GM20000 (cell line): ENCODE measurements at regions not wholly inside any gene's neighbourhood (a gene's known extent, or its start where the extent isn't known, plus 50 kb on each side); places are given as distances from the start of the nearest gene placed in this dataset.
"Not testable (repeated sequence)": the region's sequence is repeated elsewhere in the genome, so short reads cannot be mapped to it uniquely, and the experiment has no call there.

ENCODE experiments used
- DNase-seq: peaks from one replicate; pipeline ENCODE4 v3.0.0; 2012; ENCODE audit warnings: low spot score
- TF ChIP-seq, protein P1 (sequence below): IDR thresholded peaks from 2 replicates; pipeline ENCODE4 v1.5.1; 2012; ENCODE audit warnings: mild to moderate bottlenecking, control low read depth; ENCODE audit errors: extremely low read depth, missing control alignments

DNA sequence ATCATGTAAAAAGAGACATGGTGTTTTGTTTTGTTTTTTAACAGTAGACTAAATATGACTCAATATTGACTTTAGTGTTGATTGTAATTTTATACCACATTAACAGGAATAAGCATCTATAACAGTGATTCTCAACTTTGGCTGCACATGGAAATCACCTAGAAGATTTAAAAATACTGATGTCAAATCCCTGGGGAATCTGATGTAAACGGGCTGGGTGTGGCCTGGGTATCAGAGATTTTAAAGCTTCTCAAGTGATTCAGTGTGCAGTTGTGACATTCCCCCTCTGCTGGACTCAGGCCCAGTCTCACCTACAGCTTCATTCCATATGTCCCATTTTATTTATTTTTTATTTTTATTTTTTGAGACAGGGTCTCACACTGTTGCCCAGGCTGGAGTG lies 82.8 kb upstream of the ATP8B1 start:
- no peak for DNase-seq

DNA sequence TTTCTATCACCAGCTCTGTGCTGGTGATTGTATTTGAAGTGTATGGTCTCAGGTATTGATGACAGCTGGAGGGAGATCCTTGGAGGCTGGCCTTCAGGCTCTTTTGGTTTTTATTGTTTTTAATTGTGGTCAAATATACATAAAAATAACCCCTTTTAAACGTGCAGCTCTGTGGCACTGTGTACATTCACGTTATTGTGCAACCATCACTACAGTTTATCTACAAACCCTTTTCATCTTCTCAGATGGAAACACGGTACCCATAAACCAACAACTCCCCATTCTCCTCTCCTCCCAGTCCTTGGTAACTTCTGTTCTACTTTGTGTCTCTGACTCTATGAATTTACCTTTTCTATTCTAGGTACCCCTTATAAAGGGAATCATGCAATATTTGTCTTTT lies 79.3 kb upstream of the ATP8B1 start:
- TF ChIP-seq, protein P1, sequence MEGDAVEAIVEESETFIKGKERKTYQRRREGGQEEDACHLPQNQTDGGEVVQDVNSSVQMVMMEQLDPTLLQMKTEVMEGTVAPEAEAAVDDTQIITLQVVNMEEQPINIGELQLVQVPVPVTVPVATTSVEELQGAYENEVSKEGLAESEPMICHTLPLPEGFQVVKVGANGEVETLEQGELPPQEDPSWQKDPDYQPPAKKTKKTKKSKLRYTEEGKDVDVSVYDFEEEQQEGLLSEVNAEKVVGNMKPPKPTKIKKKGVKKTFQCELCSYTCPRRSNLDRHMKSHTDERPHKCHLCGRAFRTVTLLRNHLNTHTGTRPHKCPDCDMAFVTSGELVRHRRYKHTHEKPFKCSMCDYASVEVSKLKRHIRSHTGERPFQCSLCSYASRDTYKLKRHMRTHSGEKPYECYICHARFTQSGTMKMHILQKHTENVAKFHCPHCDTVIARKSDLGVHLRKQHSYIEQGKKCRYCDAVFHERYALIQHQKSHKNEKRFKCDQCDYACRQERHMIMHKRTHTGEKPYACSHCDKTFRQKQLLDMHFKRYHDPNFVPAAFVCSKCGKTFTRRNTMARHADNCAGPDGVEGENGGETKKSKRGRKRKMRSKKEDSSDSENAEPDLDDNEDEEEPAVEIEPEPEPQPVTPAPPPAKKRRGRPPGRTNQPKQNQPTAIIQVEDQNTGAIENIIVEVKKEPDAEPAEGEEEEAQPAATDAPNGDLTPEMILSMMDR = no peak
- DNase-seq = no peak

More for the DNA sequence above, 82.8 kb upstream of the ATP8B1 start:
- TF ChIP-seq, protein P1 = no peak

DNA sequence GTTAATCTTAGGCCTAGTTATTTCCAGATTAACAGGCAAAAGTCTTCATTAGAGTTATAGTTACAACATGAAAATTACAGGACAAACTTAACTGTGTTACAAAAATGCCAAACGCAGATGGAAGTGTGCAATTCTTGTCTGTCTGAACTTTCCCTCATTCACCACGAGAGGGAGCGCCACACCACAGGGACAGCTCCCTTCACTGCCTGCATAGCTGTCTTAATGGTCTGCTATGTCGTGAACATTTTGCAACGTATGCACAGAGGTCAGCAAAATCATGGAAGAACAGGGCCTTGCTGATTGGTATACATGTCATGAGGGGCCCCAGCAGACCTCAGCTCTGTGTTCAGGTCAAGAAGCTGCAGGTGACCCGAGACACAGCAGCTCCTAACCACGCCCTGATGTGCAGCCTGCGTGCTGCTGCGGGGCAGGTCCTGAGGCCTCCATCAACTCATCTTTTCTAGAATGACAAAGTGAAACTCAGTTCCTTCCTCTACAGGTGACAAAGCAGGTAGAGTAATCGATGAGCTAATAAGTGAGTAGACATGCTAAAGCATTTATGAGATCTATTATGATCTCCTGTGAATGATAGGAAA lies 78.8 kb upstream of the ATP8B1 start:
- peak; percentile 67 for DNase-seq
- TF ChIP-seq, protein P1 = peak; percentile 81

DNA sequence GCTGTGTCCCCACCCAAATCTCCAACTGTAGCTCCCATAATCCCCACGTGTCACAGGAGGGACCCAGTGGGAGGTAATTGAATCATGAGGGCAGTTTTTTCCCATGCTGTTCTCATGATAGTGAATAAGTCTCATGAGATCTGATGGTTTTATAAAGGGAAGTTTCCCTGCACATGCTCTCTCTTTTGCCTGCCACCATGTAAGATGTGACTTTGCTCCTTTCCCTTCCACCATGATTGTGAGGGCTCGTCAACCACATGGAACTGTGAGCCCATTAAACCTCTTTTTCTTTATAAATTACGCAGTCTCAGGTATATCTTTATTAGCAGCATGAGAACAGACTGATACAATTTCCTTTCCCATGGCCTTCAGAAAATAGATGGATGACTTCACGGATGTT lies 76.8 kb upstream of the ATP8B1 start:
- not testable (repeated sequence) for DNase-seq

DNA sequence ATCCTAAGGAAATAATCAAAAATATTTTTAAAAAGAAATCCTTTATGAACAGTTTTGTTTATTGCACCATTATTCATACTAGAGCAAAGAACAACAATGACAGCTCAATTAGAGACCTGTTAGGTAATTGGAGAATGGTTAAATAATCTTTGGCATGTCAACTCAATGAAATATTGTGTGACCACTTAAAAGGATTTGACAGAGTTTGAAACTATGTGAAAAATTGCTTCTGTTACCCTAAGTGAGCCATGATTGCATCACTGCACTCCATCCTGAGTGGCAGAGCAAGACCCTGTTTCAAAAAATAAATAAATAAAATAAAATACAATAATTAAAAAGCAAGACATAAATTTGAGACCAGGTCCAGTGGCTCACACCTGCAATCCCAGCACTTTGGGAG lies 66.1 kb upstream of the ATP8B1 start:
- DNase-seq = no peak
- TF ChIP-seq, protein P1 = no peak

- DNase-seq = no peak
- TF ChIP-seq, protein P1 = no peak
Observed at GRCh38 chr18:57866355-57866754, 63.2 kb upstream of the ATP8B1 start.

DNA sequence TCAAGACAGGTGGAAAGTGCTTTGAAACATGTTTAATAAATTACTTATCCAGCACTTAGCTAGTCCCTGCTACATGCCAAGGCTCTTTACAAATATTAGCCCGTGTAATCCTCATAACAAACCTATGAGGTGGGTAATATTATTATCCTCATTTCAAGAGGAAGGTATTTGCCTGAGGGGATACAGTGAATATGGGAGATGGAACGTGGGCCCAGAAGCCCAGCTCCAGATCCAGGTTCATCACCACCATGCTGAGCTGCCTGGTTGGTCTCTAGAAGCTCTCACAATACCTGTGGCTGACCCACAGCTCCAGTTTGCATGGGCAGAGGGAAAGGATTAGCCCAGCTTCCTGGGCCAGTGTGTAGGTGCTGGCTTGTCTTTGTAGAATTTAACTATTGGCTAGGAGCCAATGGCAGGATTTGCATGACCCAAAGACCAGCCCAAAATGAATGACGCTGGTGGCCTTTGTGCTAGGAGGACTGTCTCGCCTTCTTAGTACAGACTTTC lies 61.6 kb upstream of the ATP8B1 start:
- TF ChIP-seq, protein P1 = no peak
- DNase-seq = no peak

GRCh38 chr18:57863706-57864105 lies 60.6 kb upstream of the ATP8B1 start:
- TF ChIP-seq, protein P1 = no peak

More at GRCh38 chr18:57863706-57864105, 60.6 kb upstream of the ATP8B1 start:
- no peak for DNase-seq
